WTC11 (cell line): ENCODE measurements at regions not wholly inside any gene's neighbourhood (a gene's known extent, or its start where the extent isn't known, plus 50 kb on each side); places are given as distances from the start of the nearest gene placed in this dataset.

ENCODE experiments used
- ATAC-seq: fragments of 200-7000 bp; cut with Tn5 transposase; 2 replicates; pipeline ENCODE4 v1.10.0; 2021; ENCODE audit warnings: mild to moderate bottlenecking, moderate library complexity
- CTCF ChIA-PET: fragments of 300-600 bp; sonication (Branson Sonifier 250); formaldehyde crosslinking; loops from one replicate; lab custom pipeline; 2021; ENCODE audit warnings: antibody characterized with exemption; lab: Charles Lee
- POLR2A ChIA-PET: fragments of 350-600 bp; sonication (Branson Sonifier 250); formaldehyde crosslinking; loops from one replicate; lab custom pipeline; 2021; ENCODE audit warnings: antibody characterized with exemption; lab: Charles Lee
- DNase-seq: peaks from one replicate; pipeline ENCODE4 v3.0.0; 2021; ENCODE audit warnings: low spot score
- H3K27ac Mint-ChIP-seq: 2 replicates; pipeline ENCODE4 v1.8.0; 2021; ENCODE audit warnings: mixed read lengths
- H3K27me3 Mint-ChIP-seq: 2 replicates; pipeline ENCODE4 v1.8.0; 2021; ENCODE audit warnings: low read depth, mild to moderate bottlenecking, moderate library complexity, mixed read lengths
- H3K36me3 Mint-ChIP-seq: 2 replicates; pipeline ENCODE4 v1.8.0; 2021; ENCODE audit warnings: mixed read lengths
- H3K4me1 Mint-ChIP-seq: 2 replicates; pipeline ENCODE4 v1.8.0; 2022; ENCODE audit warnings: mixed read lengths
- H3K4me3 Mint-ChIP-seq: 2 replicates; pipeline ENCODE4 v1.8.0; 2021; ENCODE audit warnings: mild to moderate bottlenecking, moderate library complexity, mixed read lengths
- H3K9me3 Mint-ChIP-seq: 2 replicates; pipeline ENCODE4 v1.8.0; 2021; ENCODE audit warnings: mixed read lengths
- ARID4B ChIP-seq: sonication (generic); formaldehyde crosslinking; IDR thresholded peaks from 2 replicates; pipeline ENCODE4 v1.8.0; 2023; ENCODE audit warnings: missing genetic modification reagents, mild to moderate bottlenecking, borderline replicate concordance
- GABPB1 ChIP-seq: sonication (generic); formaldehyde crosslinking; IDR thresholded peaks from 2 replicates; pipeline ENCODE4 v1.8.1; 2023; ENCODE audit warnings: mild to moderate bottlenecking, missing genetic modification reagents
- IRF1 ChIP-seq: sonication (generic); formaldehyde crosslinking; IDR thresholded peaks from 2 replicates; pipeline ENCODE4 v1.8.0; 2023; ENCODE audit warnings: missing genetic modification reagents
- NFATC4 ChIP-seq: fragments of 250-450 bp; sonication (Bioruptor Pico); IDR thresholded peaks from 2 replicates; pipeline ENCODE4 v1.9.0; 2021; ENCODE audit warnings: mild to moderate bottlenecking
- NR3C1 ChIP-seq: sonication (generic); formaldehyde crosslinking; conservative IDR thresholded peaks from 2 replicates; pipeline ENCODE4 v1.8.1; 2023; ENCODE audit warnings: low read depth, mild to moderate bottlenecking, missing genetic modification reagents
- SMAD3 ChIP-seq: sonication (generic); formaldehyde crosslinking; IDR thresholded peaks from 2 replicates; pipeline ENCODE4 v1.8.0; 2022; ENCODE audit warnings: missing genetic modification reagents, mild to moderate bottlenecking, borderline replicate concordance
- SOX15 ChIP-seq: fragments of 250-450 bp; sonication (Bioruptor Pico); IDR thresholded peaks from 2 replicates; pipeline ENCODE4 v1.9.0; 2021; ENCODE audit warnings: mild to moderate bottlenecking
- TCF7 ChIP-seq: sonication (generic); formaldehyde crosslinking; IDR thresholded peaks from 2 replicates; pipeline ENCODE4 v1.8.0; 2022; ENCODE audit warnings: mild to moderate bottlenecking, low read depth, missing genetic modification reagents, moderate library complexity
- ZBTB21 ChIP-seq: sonication (generic); formaldehyde crosslinking; IDR thresholded peaks from 2 replicates; pipeline ENCODE4 v1.8.1; 2023; ENCODE audit warnings: mild to moderate bottlenecking, missing genetic modification reagents, borderline replicate concordance
- ZNF317 ChIP-seq: sonication (generic); formaldehyde crosslinking; IDR thresholded peaks from 2 replicates; pipeline ENCODE4 v1.8.1; 2023; ENCODE audit warnings: low read depth, mild to moderate bottlenecking, moderate library complexity, missing genetic modification reagents, borderline replicate concordance
- ZNF671 ChIP-seq: fragments of 250-450 bp; sonication (Bioruptor Pico); IDR thresholded peaks from 2 replicates; pipeline ENCODE4 v1.8.0; 2021; ENCODE audit warnings: mild to moderate bottlenecking
- TF ChIP-seq, protein P1 (sequence below): fragments of 250-450 bp; sonication (Bioruptor Pico); IDR thresholded peaks from 2 replicates; pipeline ENCODE4 v1.9.0; 2021; ENCODE audit warnings: mild to moderate bottlenecking, borderline replicate concordance
- TF ChIP-seq, protein P2 (sequence below): sonication (generic); formaldehyde crosslinking; IDR thresholded peaks from 2 replicates; pipeline ENCODE4 v1.8.0; 2022; ENCODE audit warnings: mild to moderate bottlenecking, missing genetic modification reagents

DNA sequence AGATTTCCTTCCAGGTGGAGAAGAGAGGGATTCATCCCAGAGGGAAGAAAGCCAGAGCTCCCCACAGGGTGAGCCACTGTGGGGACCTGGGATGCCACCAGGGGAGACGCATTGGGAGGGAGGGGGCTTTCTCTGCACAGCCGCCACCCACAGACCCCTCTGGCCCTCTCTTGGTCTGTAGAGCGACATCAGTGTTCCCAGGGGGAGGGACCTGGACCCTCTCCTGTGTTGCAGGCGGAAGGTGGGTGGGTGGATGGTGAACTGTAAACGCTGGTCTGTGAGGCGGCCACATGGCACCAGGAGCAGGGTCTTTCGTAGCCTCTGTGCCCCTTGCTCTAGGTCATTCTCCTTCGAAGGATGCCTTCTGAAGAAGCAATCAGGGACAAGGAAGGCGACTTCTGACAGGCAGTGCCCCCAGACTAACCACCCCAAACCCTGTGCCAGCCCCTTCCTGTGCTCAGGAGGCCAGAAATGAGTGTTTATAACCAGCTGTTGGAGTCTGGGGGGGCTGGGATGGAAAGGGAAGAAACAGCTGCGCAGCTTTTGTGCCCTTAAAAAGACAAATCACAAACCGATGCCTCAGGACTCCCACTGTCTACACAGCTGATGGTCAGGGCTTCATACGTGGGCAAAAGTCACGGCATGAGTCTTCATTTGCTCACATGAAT is 121.4 kb upstream of the ZBTB40 start (continued):
- TF ChIP-seq NFATC4 (no peak), ZNF317 (CRISPR knock-in tag) (no peak), TCF7 (CRISPR knock-in tag) (no peak), ZNF671 (no peak), GABPB1 (CRISPR knock-in tag) (no peak), ARID4B (CRISPR knock-in tag) (no peak), SMAD3 (CRISPR knock-in tag) (no peak), IRF1 (no peak)
- TF ChIP-seq, protein P1, sequence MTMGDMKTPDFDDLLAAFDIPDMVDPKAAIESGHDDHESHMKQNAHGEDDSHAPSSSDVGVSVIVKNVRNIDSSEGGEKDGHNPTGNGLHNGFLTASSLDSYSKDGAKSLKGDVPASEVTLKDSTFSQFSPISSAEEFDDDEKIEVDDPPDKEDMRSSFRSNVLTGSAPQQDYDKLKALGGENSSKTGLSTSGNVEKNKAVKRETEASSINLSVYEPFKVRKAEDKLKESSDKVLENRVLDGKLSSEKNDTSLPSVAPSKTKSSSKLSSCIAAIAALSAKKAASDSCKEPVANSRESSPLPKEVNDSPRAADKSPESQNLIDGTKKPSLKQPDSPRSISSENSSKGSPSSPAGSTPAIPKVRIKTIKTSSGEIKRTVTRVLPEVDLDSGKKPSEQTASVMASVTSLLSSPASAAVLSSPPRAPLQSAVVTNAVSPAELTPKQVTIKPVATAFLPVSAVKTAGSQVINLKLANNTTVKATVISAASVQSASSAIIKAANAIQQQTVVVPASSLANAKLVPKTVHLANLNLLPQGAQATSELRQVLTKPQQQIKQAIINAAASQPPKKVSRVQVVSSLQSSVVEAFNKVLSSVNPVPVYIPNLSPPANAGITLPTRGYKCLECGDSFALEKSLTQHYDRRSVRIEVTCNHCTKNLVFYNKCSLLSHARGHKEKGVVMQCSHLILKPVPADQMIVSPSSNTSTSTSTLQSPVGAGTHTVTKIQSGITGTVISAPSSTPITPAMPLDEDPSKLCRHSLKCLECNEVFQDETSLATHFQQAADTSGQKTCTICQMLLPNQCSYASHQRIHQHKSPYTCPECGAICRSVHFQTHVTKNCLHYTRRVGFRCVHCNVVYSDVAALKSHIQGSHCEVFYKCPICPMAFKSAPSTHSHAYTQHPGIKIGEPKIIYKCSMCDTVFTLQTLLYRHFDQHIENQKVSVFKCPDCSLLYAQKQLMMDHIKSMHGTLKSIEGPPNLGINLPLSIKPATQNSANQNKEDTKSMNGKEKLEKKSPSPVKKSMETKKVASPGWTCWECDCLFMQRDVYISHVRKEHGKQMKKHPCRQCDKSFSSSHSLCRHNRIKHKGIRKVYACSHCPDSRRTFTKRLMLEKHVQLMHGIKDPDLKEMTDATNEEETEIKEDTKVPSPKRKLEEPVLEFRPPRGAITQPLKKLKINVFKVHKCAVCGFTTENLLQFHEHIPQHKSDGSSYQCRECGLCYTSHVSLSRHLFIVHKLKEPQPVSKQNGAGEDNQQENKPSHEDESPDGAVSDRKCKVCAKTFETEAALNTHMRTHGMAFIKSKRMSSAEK (CRISPR knock-in tag): no peak
- TF ChIP-seq, protein P2, sequence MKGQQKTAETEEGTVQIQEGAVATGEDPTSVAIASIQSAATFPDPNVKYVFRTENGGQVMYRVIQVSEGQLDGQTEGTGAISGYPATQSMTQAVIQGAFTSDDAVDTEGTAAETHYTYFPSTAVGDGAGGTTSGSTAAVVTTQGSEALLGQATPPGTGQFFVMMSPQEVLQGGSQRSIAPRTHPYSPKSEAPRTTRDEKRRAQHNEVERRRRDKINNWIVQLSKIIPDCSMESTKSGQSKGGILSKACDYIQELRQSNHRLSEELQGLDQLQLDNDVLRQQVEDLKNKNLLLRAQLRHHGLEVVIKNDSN (CRISPR knock-in tag): no peak

GRCh38 chr1:22330760-22331119 is 120.9 kb upstream of the ZBTB40 start:
- H3K9me3 Mint-ChIP-seq: no peaks in the 10 kb centered on the region; the same call in 1 of the 2 replicates
- CTCF ChIA-PET: interaction anchor here (0.6 kb wide), 1 partner anchor 137 kb away, joined by 3 read pairs; no protein-coding TSS in a partner anchor
- no peak for DNase-seq
- TF ChIP-seq ZBTB21 (CRISPR knock-in tag): no peak
- ATAC-seq: no peak
- POLR2A ChIA-PET: no interaction called here
- no peak overlapping the region for H3K4me3 Mint-ChIP-seq
- no peak overlapping the region for H3K27ac Mint-ChIP-seq
- H3K4me1 Mint-ChIP-seq: peaks cover 3% of the 10 kb centered on the region
- no peaks in the 10 kb centered on the region for H3K36me3 Mint-ChIP-seq
- no peaks in the 10 kb centered on the region; the same call in 1 of the 2 replicates for H3K27me3 Mint-ChIP-seq

GRCh38 chr1:22331618-22332423 is 119.8 kb upstream of the ZBTB40 start:
- TF ChIP-seq SOX15 (CRISPR knock-in tag) (no peak), NR3C1 (CRISPR knock-in tag) (no peak)
- ATAC-seq (no peak), DNase-seq (no peak)
- ChIA-PET CTCF (no interaction called here), POLR2A (no interaction called here)
- H3K4me1 Mint-ChIP-seq: peaks cover 3% of the 10 kb centered on the region
- H3K27me3 Mint-ChIP-seq: no peaks in the 10 kb centered on the region
- no peak overlapping the region for H3K4me3 Mint-ChIP-seq
- H3K9me3 Mint-ChIP-seq: no peaks in the 10 kb centered on the region; the same call in 1 of the 2 replicates
- no peaks in the 10 kb centered on the region for H3K36me3 Mint-ChIP-seq
- no peak overlapping the region for H3K27ac Mint-ChIP-seq
